Ramos (cell line): ENCODE measurements at regions not wholly inside any gene's neighbourhood (a gene's known extent, or its start where the extent isn't known, plus 50 kb on each side); places are given as distances from the start of the nearest gene placed in this dataset.
"Not testable (repeated sequence)": the region's sequence is repeated elsewhere in the genome, so short reads cannot be mapped to it uniquely, and the experiment has no call there.

Source experiments
- in situ Hi-C: fragments of 300-500 bp; cut with MboI; formaldehyde crosslinking; loops from one replicate; pipeline ENCODE4 v1.14.3; 2022; ENCODE audit warnings: low sequenced_read_pairs; ENCODE audit not compliant: unreplicated experiment

DNA sequence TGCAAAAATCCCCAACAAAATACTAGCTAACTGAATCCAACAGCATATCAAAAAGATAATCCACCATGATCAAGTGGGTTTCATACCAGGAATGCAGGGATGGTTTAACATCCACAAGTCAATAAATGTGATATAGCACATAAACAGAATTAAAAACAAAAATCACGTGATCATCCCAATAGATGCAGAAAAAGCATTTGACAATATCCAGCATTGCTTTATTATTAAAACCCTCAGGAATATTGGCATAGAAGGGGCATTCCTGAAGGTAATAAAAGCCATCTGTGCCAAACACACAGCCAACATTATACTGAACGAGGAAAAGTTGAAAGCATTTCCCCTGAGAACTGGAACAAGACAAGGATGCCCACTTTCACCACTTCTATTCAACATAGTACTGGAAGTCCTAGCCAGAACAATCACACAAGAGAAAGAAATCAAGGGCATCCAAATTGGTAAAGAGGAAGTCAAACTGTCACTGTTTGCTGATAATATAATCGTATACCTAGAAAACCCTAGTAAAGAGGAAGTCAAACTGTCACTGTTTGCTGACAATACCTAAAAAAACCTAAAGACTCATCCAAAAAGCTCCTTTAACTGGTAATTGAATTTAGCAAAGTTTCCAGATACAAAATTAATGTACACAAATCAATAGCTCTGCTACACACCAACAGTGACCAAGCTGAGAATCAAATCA, 109.8 kb downstream of the RNASET2 start:
- in situ Hi-C loops = not testable (repeated sequence)

DNA sequence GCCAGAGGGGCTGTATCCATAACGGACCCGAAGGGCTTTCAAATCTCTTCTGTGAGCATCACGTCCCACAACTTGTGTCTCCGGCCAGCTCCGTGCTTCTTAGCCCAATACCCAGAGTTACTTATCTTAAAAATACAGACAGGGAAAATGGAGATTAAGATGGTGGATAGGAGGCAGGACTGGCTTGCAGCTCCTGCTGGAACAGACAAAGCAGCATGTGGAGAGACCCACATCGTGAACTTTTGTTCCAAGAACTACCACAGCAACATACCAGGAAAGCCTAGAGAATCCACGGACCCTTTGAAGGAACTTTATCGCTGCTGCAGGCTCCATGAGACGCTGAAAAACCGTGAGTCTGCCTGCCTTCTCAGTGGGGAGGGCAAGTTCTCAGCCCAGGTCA, 113.7 kb downstream of the RNASET2 start:
- in situ Hi-C loops = no loop called here

DNA sequence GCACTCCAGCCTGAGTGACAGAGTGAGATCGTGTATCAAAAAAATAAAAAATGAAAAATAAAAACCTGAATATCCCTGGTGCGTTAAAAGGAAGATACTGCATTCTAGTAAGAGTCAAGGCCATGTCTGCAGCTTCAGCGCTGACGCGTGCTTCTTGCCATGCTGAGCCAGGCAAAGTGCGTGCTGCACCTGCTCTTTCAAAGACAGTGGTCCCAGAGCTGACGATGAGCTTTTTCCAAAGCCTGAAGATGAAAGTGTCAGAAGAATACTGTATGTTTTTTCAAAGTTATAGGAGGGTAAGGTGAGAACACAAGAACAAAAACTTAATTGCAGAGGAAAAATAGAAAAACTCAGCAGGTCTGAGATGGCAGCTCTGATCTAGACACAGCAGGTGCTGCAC, 115.1 kb downstream of the RNASET2 start:
- in situ Hi-C loops = no loop called here

DNA sequence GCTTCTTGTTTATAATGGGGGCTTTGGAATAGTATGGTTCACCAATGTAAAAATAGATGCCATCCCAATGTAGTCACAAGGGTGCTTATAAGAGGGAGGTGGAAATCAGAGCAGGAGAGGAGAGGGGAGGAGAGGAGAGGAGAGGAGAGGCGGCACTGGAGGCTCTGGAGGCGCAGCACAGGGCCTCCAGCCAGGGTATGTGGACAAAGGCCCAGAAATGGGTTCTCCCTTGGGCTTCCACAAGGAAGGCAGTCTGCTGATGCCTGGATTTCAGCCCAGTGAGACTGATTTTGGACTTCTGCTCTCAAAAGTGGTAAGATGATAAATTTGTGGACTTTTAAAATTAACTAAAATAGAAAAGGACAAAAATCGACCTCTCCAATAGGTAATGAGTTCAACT, 116.8 kb downstream of the RNASET2 start:
- in situ Hi-C loops = no loop called here

DNA sequence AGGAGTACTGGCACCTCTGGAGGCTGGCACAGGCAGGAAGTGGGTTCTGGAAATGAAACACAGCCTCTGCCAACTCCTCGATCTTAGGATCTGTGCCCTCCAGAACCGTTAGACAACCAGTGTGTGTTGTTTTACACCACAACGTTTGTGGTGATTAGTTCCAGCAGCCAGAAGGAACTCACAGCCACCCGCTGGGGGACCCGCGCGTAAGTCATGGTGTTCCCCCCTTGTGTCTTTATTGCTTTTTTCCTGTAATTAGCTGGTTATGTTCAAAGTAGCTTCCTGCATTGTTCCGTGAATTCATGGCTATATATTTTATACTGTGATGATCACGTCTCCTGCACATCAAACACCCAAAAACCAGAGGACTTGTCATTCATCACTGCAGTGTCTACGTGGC, 117.4 kb downstream of the RNASET2 start:
- in situ Hi-C loops = no loop called here

DNA sequence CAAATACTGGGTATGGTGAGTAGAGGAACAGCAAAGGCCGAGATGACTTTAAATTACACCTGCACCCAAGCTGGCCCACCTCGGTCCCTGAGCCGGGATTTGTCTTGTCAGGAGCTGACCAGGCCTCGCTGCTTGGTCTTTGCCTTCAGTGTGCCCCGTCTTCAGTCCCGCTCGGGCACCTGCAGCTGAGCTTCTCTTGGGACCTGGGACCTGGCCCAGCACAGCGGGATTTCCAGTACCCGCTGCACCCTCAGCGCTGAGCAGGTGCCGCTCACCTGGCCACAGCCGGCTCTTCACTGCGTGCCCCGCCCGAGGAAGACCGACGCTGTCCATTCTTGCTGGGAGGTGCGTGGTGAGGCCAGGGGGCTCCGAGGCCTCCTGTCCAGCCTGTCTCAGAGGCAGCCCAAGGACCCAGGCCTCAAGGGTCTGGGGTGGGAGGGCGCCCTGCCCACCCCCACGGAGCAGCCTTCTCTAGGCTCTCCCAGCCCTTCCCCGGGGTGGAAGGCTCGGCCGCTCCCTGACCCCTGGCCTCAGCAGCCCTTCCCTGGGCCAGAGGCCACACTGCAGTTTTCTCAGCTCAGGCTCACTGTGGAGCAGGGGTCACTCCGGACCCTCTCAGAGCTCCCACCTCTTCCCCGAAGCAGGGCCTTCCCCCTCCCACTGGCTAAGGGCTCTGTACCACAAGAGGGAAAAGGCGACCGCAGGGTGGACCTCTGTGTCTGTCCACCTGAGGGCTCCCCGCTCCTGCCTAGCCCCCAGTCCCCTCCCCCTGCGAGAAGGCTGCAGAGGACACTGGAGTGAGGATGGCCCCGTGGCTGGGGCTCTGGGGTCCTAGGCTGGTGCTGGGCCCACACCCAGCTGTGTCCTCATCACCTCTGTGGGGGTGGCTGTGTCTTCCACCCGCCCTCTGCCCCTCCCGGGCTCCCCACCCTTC, 119.3 kb downstream of the RNASET2 start:
- in situ Hi-C loops = no loop called here

DNA sequence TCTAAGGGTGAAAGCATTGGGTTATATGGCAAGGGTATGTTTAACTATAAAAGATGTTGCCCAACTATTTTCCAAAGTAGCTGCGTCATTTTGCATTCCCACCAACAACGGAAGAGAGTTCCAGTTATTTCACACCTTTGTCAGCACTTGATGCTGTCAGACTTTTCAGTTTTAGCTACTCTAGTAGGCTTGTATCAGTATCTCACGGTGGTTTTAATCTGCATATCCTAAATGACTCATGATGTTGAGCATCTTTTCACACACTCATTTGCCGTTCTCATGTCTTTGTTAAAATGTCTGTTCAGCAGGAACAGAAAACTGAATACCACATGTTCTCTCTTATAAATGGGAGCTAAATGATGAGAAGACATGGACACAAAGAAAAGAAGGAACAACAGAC, 122.3 kb downstream of the RNASET2 start:
- in situ Hi-C loops = no loop called here

DNA sequence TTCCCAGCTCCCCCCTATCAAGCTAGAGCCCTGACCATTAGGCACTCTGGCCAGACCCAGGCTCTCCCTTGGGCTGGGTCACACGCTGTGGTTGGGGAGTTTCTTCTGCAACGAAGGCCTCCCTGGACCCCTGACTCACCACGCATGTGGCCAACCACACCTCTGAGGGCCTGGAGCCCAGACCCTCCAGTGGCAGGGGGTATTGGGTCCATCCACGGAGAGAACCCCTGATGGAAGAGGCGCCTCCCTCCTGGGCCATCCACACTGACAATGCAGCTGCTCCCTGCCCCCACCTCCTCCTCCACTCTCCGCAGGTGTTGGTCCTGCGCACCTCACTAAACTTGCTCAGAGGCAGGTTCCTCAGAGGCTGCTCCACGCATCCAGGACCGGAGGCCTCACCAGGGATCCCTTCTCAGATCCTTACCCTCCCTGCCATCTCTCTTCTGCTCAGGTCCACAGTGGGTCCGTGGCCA, 125.4 kb downstream of the RNASET2 start:
- in situ Hi-C loops = no loop called here

DNA sequence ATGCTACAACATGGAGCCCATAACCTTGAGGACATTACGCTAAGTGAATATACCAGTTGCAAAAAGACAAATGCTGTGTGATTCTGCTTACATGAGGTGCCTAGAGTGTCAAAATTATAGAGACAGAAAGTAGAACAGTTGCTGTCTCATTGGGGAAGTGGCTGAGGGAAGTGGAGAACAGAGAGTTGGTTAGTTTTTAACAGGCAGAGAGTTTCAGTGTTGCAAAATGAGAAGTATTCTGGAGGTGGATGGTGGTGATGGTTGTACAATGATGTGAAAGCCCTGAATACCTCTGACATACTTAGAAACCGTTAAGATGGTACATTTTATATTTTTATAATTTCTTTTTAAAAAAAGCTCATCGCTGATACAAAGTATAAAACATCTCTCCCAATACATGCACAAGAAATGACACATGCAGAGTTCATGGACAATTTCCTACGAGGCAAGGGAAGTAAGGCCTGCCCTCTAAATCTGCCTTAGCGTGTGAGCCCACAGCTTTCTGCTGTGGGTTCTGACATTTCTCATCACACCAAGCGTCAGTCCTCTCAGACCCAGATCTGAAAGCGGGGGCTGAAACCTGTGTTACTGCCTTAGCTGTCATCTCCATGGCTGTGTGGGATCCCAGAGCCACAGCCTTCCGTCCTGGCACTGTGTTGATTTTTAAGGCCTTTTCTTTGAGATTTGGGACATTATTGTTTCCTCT, 126.0 kb downstream of the RNASET2 start:
- in situ Hi-C loops = no loop called here

DNA sequence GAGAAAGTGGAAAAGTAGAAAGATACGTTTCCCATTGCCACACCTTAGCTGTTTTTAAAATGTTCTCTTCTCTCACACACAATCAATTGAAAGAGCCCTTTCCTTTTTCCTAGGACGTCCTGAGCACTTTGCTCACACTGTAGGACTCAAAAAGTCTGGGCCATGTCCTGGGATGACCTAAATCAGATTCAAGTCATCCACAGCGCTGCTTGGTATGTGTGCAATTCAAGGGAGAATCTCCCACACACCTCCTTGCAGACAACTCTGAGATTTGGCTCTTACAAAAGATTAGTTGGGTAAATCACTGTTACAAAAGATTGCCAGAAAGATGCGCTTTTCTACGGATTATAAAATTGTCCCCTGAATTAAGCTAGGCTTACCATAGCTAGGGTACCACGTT, 130.1 kb downstream of the RNASET2 start:
- in situ Hi-C loops = no loop called here

DNA sequence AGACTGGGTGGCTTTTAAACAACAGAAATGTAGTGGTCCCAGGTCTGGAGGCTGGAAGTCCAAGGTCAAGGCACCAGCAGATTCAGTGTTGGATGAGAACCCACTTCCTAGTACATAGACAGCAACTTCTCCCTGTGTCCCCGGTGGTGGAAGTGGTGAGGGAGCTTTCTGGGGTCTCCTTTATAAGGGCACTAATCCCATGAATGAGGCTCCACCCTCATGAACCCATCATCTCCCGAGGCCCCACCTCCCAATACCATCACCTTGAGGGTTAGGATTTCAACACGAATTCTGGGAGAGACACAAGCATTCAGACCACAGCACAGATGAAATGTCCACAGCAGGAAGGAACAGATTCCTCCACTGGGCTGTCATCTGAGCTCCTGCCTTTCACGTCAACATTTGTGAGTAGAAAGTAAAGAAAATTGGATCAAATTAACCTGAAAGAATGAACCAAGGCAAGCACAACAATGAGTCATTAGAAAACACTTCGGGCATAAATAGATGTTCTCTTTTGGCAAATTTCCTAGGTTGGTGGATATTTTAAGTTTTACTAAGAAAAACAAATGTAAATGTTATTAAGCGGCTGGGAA, 130.7 kb downstream of the RNASET2 start:
- in situ Hi-C loops = no loop called here

DNA sequence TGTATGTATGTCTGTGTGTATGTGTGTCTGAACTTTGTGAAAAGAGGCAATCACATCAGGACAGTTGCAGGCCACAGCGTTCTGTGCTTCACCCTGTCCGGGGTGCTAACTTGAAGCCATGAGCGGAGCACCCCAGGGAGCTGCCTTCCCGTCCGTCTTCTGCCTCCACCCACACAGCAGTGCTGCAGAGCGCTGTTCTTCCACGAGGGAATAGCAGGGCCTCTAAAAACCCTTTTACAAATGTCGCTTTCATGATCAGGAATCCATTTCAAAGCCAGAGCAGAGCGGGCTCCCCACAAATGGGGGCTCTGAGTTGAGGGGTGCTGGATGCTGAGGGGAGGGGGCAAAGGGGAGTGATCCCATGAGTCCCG, 131.5 kb downstream of the RNASET2 start:
- in situ Hi-C loops = no loop called here

DNA sequence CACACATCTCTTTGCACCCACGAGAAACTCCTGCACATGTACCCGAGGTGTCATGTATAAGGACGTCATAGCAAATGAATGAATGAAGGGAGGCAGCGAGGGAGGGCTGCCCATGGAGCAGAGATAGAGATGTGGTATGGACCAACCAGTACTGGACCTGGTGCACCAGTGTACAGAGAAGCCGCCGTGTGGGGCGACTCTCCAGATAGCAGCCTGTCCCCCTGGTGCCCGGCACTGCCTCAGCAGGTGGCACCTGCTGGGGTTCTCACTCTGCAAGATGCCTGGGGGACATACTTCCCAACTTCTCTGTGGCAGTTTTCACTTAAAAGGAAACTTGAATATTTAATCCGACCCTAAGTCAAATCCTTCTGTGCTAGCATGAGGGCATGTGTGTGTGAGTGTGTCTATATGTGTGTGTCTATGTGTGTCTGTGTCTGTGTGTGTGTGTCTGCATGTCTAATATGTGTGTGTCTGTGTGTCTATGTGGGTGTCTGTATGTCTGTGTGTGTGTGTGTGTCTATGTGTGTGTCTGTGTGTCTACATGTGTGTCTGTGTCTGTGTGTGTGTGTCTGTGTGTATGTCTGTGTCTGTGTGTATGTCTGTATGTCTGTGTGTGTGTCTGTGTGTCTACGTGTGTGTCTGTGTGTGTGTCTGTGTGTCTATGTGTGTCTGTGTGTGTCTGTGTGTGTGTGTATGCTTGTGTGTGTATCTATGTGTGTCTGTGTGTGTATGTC, 132.0 kb downstream of the RNASET2 start:
- in situ Hi-C loops = no loop called here

DNA sequence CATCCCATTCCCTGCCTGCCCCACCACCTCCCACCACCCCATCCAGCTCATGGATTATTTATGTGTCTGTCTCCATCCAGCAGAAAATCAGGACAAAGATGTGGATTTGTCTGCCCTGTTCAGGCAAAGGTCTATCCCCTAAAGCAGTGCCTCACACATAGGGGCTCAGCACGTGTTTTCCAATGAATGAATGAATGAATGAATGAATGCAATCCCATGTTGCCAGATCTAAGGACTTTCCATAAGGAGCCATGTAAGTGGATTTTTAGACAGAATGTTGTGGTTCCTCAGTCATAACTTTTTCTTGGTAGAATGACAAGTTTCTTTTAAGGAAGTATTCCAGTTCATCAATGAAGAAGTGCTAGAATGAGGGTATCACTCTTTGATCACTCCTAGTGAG, 133.7 kb downstream of the RNASET2 start:
- in situ Hi-C loops = no loop called here

DNA sequence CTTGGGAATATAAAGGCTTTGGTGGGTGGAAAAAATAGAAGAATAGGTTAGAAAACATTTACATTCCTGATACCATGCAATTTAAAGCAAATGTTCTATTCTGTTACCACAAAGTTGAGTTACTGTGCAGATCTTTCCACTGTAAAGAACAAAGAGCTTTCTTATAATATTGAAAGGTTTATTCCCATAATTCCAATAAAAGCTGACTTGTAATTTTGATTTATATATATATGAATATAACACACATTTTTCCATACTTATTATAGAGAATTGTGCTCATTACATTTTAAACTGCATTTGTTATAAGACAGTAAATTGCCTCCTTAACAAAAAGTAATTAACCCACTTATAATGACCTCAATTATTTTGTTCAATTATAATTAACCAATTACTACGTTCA, 135.9 kb downstream of the RNASET2 start:
- in situ Hi-C loops = no loop called here

DNA sequence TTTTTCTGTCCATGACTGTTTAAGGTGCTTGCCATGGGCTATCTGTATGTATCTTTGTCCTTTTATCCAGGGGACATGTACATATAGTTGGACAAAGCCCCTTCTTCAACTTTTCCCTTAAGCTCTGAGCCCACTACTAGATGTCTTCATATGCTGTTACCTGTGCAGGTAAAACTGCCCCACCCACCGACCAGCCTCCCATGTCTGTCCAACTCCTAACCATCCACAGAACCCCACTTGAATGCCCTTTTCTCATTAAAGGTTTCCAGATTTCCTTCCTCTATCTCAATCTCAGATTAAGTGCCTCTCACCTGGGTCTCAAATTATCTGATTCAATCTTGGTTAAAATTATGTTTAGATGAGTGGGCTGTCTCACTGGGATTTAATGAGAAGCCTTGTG, 136.3 kb downstream of the RNASET2 start:
- in situ Hi-C loops = no loop called here

DNA sequence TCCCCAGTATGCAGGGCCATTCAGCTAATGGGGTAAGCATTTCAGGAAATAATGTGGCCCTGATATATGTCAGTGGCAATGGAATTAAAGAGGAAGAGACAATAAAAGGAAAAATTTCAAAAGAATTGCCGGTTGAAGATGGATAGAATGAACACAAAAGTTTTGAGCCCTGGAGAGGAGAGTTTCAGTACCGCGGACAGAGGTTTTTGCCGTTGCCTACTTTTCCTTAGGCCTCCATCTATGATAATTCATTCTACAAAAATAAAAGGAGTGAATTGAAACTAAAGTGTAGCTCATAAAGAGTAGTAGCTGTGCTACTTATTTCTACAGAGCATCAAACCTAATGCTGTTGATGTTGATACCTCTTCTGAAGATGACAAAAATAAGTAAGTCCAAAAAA, 140.7 kb downstream of the RNASET2 start:
- in situ Hi-C loops = no loop called here

DNA sequence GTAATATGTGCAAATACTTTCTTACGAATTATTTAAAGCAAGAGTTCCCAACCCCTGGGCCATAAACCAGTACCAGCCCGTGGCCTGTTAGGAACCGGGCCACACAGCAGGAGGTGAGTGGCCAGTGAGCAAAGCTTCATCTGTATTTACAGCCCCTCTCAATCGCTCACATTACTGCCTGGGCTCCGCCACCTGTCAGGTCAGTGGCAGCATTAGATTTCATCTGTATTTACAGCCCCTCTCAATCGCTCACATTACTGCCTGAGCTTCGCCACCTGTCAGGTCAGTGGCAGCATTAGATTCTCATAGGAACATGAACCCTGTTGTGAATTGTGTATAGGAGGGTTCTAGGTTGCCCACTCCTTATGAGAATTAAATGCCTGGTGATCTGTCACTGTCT, 142.0 kb downstream of the RNASET2 start:
- in situ Hi-C loops = no loop called here

DNA sequence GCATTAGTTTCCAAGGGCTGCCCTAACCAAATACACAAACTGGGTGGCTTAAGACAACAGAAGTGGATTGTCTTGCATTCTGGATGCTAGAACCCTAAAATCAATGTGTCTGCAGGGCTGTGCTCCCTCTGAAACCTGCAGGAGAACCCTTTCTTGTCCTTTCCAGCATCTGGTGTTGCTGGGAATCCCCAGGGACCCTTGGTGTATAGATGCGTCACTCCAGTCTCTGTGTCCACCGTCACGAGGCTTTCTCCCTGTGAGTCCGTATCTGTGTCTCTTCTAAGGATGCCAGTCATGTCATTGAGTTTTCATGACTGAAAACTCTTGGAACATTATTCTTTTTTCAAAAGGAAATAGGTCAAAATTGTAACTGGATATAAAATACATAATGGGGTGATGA, 142.9 kb downstream of the RNASET2 start:
- in situ Hi-C loops = no loop called here

DNA sequence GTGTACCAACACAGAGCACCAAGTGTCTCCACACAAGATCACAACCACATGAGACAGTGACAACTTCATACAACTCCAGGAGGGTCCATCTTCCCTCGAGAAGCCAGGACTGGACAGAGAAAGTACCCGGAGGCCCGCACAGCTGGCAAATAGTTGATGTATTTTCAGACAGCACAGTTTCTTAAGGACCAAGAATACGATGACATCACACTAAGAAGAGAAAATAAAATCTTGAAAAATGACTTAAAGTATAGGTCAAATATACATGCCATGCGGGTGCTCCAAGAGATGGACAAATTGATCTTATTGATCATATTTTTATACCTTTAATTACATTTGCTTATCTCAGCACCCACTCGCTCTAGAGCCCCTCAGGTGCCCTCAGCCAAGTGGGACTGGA, 145.5 kb downstream of the RNASET2 start:
- in situ Hi-C loops = no loop called here
